Posterior cingulate gyrus (tissue), 11 donors: ENCODE measurements at regions not wholly inside any gene's neighbourhood (a gene's known extent, or its start where the extent isn't known, plus 50 kb on each side); places are given as distances from the start of the nearest gene placed in this dataset.
A peak's percentile ranks its signal among the peaks of the same experiment; 100 is the strongest.
"Not testable (repeated sequence)": the region's sequence is repeated elsewhere in the genome, so short reads cannot be mapped to it uniquely, and the experiment has no call there.

ENCODE experiments used
- DNase-seq, 10 donors: peaks; one replicate each; pipeline versions ENCODE4 v3.0.0 to v3.0.0-alpha.2; 2020 to 2021; ENCODE audit warnings: mixed read lengths in 3 of 10
- intact Hi-C: fragments of 100-400 bp; cut with DNase I; formaldehyde crosslinking; loops from one replicate; pipeline ENCODE4 v1.15.1; 2023

DNA sequence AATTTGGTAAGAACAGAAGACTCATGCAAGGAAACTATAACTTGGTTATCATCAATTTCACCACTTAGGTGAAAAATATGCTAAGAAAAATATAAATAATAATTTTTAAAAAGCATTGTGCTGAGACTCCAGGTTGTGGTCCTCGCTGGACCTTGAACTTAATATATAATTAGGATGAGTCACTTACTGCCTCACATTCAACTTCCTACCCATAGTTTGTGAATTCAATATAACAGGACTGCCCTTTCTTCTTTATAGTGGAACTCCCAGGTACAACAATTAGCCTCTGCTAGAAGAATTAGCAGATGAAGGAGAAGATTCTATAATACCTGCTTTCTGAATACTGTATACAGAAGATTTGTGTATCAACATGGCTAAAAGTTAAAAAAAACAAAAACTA, 149.1 kb upstream of the SPRED1 start:
- no peak for DNase-seq
- intact Hi-C loops = no loop called here

- intact Hi-C loops = no loop called here
- no peak for DNase-seq
These were observed 141.6 kb upstream of the SPRED1 start for GRCh38 chr15:38111070-38111469.

- DNase-seq = no peak
- intact Hi-C loops = no loop called here
These were observed 140.2 kb upstream of the SPRED1 start for GRCh38 chr15:38112406-38112805.

GRCh38 chr15:38115121-38115520, 137.5 kb upstream of the SPRED1 start:
- intact Hi-C loops = no loop called here
- no peak for DNase-seq

DNA sequence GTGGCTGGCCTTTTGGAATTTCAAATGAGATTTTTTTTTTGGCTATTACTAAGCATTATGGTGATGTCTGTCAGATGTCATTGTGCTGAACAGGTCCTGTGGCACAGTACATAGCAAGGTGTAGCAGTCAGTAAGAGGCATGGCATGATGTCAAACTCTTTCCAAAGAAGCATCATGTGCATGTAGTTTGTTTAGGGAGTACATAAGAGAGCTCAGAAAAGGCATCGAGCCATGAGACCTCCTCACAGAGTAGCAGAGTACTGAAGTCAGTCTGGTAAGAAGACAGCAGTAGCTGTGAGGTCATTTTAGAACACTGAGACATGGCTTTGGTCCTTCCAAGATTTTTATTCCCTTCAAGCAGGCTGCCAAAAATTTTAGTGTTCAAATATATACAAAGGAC, 134.9 kb upstream of the SPRED1 start:
- no peak for DNase-seq
- intact Hi-C loops = no loop called here

DNA sequence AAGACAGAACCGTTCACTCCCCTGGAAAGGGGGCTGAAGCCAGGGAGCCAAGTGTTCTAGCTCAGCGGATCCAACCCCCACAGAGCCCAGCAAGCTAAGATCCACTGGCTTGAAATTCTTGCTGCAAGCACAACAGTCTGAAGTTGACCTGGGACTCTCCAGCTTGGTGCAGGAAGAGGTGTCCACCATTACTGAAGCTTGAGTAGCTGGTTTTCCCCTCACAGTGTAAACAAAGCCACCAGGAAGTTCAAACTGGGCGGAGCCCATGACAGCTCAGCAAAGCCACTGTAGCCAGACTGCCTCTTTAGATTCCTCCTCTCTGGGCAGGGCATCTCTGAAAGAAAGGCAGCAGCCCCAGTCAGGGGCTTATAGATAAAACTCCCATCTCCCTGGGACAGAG, 132.8 kb upstream of the SPRED1 start:
- not testable (repeated sequence) for DNase-seq

GRCh38 chr15:38127306-38127771, 125.3 kb upstream of the SPRED1 start:
- intact Hi-C loops = loop anchor here (5.0 kb wide), 1 partner anchor 40 kb away; no protein-coding TSS in a partner anchor
- no peak for DNase-seq

More for the DNA sequence above, 132.8 kb upstream of the SPRED1 start:
- intact Hi-C loops = not testable (repeated sequence)

GRCh38 chr15:38128341-38128781, 124.3 kb upstream of the SPRED1 start:
- peak in 2 of 10 donors; percentile 32 to 80 for DNase-seq
- intact Hi-C loops = loop anchor here (5.0 kb wide), 1 partner anchor 41 kb away; no protein-coding TSS in a partner anchor

GRCh38 chr15:38128921-38129320, 123.7 kb upstream of the SPRED1 start:
- intact Hi-C loops = loop anchor here (5.0 kb wide), 1 partner anchor 42 kb away; no protein-coding TSS in a partner anchor
- DNase-seq = no peak

DNA sequence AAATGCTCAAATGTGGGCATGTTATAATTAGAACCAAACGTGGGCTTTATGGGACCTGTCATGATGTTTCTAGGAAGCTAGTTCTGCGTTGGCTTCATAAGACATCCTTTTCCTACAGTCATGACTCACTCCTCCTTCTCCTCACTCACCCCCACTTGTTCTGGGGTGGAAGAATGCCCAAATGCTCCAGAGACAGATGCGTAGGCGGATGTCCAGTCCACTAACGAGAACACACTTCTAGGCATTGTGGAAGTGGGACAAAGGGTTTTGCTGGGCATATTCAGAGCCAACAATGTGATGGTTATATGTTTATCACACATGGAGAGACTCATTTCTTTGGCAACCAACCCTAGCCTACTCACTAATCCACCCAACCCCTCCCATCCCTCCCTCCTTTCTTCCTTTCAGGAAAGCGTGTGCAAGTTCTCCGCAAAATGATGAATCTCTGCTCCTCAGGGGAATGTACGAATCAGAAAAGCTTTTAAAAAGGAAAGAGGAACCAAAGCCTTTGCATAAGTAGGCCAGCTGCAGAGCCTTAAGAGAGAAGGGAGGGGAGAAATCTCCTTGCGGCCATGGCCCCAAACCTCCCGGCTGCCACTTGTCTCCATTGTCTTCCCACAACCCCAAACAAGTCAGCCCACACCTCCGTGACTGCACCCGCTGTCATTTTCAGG, 123.0 kb upstream of the SPRED1 start:
- intact Hi-C loops = loop anchor here (1.0 to 5.0 kb wide), 2 partner anchors 42 to 123 kb away; partner anchors contain the start of gene SPRED1
- peak in 7 of 10 donors; percentile 43 to 89 (median 61) for DNase-seq

- DNase-seq = peak in 1 of 10 donors; percentile 17
- intact Hi-C loops = loop anchor here (1.0 kb wide), 1 partner anchor 122 kb away; the partner anchor contains the start of gene SPRED1
These were observed 122.5 kb upstream of the SPRED1 start for GRCh38 chr15:38130205-38130567.

DNA sequence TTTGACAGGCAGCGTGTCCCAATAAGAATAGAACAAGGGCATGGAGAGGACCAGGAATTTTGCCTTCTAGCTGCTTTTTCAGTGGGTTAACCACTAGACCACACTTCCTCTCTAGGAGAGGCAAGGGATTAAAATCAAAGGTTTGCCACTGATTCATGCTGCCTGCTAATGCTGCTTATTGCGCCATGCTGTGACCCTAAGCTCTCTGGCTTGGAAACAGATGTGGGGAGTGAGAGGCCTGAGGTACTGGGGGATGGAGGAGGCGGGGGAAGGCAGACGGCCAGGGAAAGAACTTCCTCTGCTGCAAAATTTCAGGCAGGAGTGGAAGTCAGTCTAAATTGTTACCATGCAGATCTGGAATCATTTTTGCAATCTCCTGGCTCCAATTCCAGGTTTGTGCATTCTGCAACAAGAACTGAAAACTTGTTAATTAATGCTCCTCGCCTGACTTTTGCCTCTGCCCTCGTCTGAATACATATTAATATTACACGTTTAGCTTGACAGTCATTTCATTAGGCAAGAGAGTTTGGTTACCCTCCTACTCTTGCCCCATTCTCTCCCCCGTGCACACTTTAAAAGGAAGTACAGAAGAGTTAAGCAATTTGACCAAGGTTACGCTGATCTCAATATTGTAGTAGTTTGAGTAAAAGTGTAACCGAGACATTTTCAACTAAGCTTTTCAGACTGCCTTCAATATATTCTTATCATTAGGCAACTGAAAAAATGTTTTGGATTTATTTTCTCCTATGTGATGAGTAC, 121.7 kb upstream of the SPRED1 start:
- DNase-seq = peak in 7 of 10 donors; percentile 20 to 91 (median 31)
- intact Hi-C loops = loop anchor here (1.0 kb wide), 1 partner anchor 121 kb away; the partner anchor contains the start of gene SPRED1

DNA sequence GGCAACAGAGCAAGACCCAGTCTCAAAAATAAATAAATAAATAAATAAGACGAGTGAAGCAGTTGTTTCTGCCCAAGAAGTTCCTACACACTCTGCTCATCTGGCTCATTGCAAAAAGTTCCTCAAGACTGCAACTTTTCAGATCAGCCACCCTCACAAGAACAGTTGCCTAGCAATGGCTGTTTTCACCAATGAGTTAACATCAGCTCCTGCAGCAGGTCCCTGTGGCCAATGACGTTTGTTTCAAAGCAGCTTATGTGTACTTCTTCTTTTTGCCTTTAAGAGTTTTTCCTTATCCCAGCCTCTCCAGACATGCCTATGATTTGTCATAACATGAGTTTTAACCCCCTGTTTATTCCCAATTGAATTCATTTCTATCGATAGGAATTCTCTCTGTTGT, 118.4 kb upstream of the SPRED1 start:
- DNase-seq = no peak
- intact Hi-C loops = no loop called here

GRCh38 chr15:38142195-38142594, 110.4 kb upstream of the SPRED1 start:
- DNase-seq, intact Hi-C loops: not testable (repeated sequence)

DNA sequence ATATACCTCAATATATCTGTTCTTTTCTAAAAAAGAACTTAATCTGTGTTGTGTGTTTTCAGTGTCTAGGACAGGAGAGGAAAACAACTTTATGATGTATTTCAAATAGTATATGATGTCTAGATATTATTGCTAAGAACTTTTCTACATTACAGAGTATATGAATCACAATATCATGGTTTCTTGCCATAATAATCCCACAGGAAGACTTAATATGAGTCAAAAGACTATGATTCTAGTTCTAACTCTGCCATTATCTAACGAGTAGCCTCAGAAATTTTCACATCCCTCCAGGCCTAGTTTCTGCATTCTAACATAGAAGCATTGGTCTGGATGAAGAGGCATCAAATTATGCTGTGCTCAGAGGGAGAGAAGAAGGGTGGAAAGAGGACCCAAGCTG, 107.7 kb upstream of the SPRED1 start:
- intact Hi-C loops = no loop called here
- no peak for DNase-seq

DNA sequence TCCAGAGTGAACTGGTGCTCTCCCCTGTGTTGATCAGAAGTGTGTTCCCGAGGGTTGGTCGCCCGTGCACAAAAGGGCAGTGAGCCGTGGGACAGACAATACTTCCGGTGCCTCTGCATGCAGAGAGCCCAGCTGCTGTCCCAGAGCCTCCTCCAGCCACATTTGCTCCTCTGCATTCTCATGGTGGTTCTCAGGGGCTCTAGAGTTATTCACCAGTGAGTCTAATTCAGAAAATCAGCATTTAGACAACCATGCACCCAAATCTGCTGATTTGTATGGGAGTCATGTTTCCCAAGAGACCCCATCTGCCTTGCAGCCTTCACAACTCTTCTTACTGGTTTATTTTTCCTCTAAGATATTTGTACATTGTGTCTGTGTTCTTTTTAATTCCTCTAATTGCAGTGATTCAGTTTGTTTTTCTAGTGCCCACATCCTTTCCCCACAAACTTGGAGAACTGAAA, 107.0 kb upstream of the SPRED1 start:
- DNase-seq = peak in 3 of 10 donors; percentile 23 to 74 (median 69)
- intact Hi-C loops = no loop called here

DNA sequence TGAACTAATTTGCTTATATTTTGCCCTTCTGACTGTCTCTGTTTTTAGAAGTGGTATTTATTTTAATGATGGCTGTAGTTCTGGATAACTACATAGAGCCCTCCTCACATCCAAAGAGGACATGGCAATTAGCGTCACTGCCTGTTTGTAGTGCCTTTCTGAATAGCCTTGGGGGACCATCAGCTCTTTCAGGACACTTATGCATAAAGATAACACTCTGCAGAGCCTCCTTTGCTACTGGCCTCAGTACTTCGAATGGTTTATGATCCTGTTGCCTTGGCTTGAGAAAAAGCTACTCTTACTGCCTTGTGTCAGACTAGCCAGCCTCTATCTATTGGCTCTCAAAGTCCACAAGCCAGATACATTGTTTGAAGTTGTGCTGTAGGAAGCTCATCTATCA, 105.4 kb upstream of the SPRED1 start:
- intact Hi-C loops = no loop called here
- no peak for DNase-seq

DNA sequence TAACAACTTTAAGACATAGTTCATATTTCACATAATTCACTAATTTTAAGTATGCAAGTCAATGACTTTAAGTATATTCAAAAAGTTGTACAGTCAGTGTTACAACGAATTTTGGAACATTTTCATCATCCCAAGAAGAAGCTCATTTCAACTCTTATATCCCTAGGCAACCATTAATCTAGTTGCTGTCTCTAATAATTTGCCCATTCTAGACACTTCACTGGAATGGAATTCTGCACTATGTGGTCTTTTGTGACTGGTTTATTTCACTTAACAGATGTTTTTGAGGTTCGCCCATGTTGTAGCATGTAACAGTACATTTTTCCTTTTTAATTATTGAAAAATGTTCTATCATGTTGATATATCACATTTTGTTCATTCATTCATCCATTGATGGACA, 104.2 kb upstream of the SPRED1 start:
- intact Hi-C loops = no loop called here
- no peak for DNase-seq

- intact Hi-C loops = no loop called here
- DNase-seq = no peak
These were observed 103.3 kb upstream of the SPRED1 start for GRCh38 chr15:38149315-38149714.

DNA sequence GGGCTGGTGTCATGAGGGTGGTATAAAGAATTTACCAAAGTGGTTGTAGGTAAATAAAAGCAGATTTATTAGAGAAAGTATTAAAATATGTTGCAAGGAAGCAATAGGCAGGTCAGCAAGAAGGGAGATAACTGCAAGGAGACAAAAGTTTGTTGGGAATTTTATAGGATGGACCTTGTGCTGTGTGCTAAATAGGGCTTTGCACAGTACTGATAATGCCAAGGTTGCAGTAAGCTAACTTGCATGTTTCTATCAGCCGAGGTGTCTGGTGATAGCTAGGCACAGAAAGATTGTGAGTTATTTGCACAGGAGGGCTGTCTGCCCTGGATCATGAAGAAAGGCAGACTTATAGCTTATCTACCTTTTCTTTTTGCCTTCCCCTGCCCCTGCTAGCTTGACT, 102.5 kb upstream of the SPRED1 start:
- intact Hi-C loops = no loop called here
- no peak for DNase-seq

DNA sequence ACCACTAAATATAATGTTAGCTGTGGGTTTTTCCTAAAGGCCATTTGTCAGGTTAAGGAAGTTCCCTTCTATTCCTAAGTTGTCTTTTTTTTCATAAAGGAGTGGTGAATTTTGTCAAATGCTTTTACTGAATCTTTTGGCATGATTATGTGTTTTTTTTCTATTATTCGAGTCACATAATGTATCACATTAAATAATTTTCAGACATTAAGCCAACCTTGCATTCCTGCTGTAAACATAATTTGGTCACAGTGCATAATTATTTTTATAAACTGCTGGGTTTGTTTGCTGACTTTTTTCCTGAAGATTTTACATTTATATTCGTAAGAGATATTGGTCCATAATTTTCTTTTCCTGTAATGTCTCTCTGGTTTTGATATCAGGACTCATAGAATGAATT, 101.8 kb upstream of the SPRED1 start:
- no peak for DNase-seq
- intact Hi-C loops = no loop called here
